ENCODE measurements at regions not wholly inside any gene's neighbourhood (a gene's known extent, or its start where the extent isn't known, plus 50 kb on each side); places are given as distances from the start of the nearest gene placed in this dataset.

- TF ChIP-seq CTCF (IDR thresholded peaks at IDR 0.05; ENCODE audit: low read length, missing control alignments), result no peak
- DNase-seq (ENCODE audit: low read depth), result no peak
- no peak overlapping the region for H3K4me3 ChIP-seq (replicated peaks; ENCODE audit: low read depth, low read length)
Observed at GRCh38 chr12:115672086-115672485, 605.4 kb downstream of the MED13L start.

GRCh38 chr12:115670869-115671268 lies 606.6 kb downstream of the MED13L start:
- TF ChIP-seq CTCF (IDR thresholded peaks at IDR 0.05; ENCODE audit: low read length, missing control alignments), result no peak
- no peak overlapping the region for H3K4me3 ChIP-seq (replicated peaks; ENCODE audit: low read depth, low read length)
- DNase-seq (ENCODE audit: low read depth), result no peak

- no peak for TF ChIP-seq CTCF (IDR thresholded peaks at IDR 0.05; ENCODE audit: low read length, missing control alignments)
- no peak for DNase-seq (ENCODE audit: low read depth)
- no peak overlapping the region for H3K4me3 ChIP-seq (replicated peaks; ENCODE audit: low read depth, low read length)
Observed at GRCh38 chr12:115667116-115667515, 610.4 kb downstream of the MED13L start.

GRCh38 chr12:115666168-115666567 lies 611.3 kb downstream of the MED13L start:
- H3K4me3 ChIP-seq (replicated peaks; ENCODE audit: low read depth, low read length), result no peak overlapping the region
- no peak for TF ChIP-seq CTCF (IDR thresholded peaks at IDR 0.05; ENCODE audit: low read length, missing control alignments)
- DNase-seq (ENCODE audit: low read depth), result no peak

GRCh38 chr12:115661112-115661511 lies 616.4 kb downstream of the MED13L start:
- H3K4me3 ChIP-seq (replicated peaks; ENCODE audit: low read depth, low read length), result no peak overlapping the region
- peak; percentile 65 for DNase-seq (ENCODE audit: low read depth)
- TF ChIP-seq CTCF (IDR thresholded peaks at IDR 0.05; ENCODE audit: low read length, missing control alignments), result no peak

- no peak overlapping the region for H3K4me3 ChIP-seq (replicated peaks; ENCODE audit: low read depth, low read length)
- peak; percentile 58 for DNase-seq (ENCODE audit: low read depth)
- TF ChIP-seq CTCF (IDR thresholded peaks at IDR 0.05; ENCODE audit: low read length, missing control alignments), result no peak
Observed at GRCh38 chr12:115660211-115660805, 617.2 kb downstream of the MED13L start.

- no peak for DNase-seq (ENCODE audit: low read depth)
- no peak overlapping the region for H3K4me3 ChIP-seq (replicated peaks; ENCODE audit: low read depth, low read length)
- TF ChIP-seq CTCF (IDR thresholded peaks at IDR 0.05; ENCODE audit: low read length, missing control alignments), result no peak
Observed at GRCh38 chr12:115659422-115659821, 618.1 kb downstream of the MED13L start.
